Stimulated activated CD4-positive, alpha-beta T cell treated with anti-CD3 and anti-CD28 coated beads, Interleukin-15, amount 100 ng/mL, for 1 hour (primary cell): ENCODE measurements at regions not wholly inside any gene's neighbourhood (a gene's known extent, or its start where the extent isn't known, plus 50 kb on each side); places are given as distances from the start of the nearest gene placed in this dataset.

Experiments used
- DNase-seq, 2 donors: peaks; one replicate each; pipeline ENCODE4 v3.0.0-alpha.2; 2020; ENCODE audit warnings: low read depth in 1 of 2, low spot score in 1 of 2

DNA sequence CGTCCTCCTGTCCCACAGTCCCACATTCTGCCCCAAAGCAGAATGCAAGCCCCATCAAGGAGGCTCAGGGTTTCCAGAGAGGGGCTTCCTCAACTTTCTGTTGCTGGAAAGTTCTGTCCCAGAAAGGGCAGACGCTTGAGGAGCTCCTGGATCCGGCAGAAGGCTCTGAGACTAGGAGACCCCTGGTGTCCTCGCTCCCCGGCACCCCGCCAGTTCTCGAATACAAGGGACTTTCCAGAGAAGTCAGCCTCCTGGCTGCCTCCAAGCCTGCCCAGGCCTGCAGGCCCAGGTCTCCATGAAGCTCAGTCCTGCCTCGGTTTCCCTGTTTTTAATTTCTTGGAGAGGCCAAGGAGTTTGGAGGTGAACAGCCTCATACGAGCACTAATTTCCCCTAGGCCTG is 150.4 kb downstream of the CEBPB start:
- no peak for DNase-seq

GRCh38 chr20:50341880-50342637 is 151.4 kb downstream of the CEBPB start:
- no peak for DNase-seq

GRCh38 chr20:50342638-50343102 is 152.0 kb downstream of the CEBPB start:
- DNase-seq, result no peak

- DNase-seq, result no peak
These were observed 152.5 kb downstream of the CEBPB start for GRCh38 chr20:50343125-50343489.

DNA sequence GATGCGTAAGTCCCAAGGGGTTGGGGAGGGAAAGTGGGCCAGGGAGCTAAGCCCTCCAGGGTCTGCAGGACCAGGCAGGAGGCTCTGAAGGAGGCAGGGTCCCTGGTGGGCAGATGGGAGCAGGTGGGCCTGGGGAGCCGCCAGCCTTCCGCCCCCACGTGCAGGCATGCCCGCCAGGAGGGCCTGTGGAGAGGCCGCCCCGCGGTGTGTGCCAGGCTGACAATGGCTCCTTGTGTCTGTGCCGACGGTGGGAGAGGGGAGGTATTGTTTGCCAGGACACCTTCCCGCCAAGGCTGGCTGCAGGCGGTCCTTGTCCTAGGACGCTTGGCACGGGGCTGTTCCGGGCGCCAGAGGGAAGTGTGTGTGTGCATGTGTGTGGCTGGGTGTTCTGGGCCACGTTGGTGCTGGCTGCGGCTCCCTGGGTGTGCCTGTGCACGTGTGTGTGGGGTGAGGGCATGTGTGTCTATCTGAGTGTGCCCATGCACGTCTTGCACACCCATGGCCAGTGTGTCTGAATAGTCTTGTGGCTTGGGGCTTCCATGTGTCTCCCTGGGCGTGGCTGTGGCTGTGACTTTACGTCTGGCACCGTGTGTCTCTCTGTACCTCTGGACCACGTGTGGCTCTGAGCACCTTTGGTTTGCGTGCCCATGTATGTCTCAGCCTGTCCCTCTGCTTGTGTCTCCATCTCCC is 153.0 kb downstream of the CEBPB start:
- no peak for DNase-seq

- no peak for DNase-seq
These were observed 153.8 kb downstream of the CEBPB start for GRCh38 chr20:50344232-50345071.

GRCh38 chr20:50345712-50346373 is 155.2 kb downstream of the CEBPB start:
- no peak for DNase-seq

- DNase-seq, result no peak
These were observed 156.0 kb downstream of the CEBPB start for GRCh38 chr20:50346374-50347283.

- no peak for DNase-seq
These were observed 156.8 kb downstream of the CEBPB start for GRCh38 chr20:50347284-50348063.

GRCh38 chr20:50348096-50348495 is 157.5 kb downstream of the CEBPB start:
- no peak for DNase-seq

DNA sequence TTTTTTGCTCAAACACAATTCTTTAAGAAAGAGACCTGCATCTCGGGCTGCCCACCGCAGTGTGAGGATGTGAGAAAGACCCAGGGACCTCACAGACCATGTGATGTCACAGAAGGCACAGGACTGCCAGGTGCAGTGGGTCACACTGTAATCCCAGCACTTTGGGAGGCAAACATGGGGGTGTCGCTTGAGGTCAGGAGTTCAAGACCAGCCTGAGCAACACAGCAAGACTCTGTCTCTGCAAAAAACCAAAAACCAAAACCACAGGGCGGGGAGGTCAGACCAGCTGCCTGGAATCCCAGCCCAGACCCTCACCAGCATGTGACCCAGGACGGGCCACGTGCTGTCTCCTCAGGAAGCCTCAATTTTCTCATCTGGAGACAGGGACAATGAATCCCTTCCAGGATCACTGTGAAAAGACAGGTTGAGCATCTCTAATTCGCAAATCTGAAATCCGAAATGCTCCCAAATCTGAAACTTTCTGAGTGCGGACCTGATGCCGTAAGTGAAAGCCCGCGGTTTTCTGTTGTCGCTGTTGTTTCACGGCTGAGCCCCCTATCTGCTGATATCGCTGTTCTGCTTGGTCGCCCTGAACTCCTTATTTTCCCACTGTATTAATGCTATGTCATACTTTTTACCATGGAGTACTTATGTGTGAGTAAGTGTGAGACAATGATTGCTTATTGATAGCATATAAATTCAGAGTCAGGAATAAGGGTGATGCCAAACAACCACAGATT is 159.5 kb upstream of the PTPN1 start:
- no peak for DNase-seq

GRCh38 chr20:50351541-50351940 is 158.6 kb upstream of the PTPN1 start:
- DNase-seq, result no peak

- DNase-seq, result no peak
These were observed 156.8 kb upstream of the PTPN1 start for GRCh38 chr20:50353289-50353961.

GRCh38 chr20:50354721-50355589 is 155.2 kb upstream of the PTPN1 start:
- no peak for DNase-seq

DNA sequence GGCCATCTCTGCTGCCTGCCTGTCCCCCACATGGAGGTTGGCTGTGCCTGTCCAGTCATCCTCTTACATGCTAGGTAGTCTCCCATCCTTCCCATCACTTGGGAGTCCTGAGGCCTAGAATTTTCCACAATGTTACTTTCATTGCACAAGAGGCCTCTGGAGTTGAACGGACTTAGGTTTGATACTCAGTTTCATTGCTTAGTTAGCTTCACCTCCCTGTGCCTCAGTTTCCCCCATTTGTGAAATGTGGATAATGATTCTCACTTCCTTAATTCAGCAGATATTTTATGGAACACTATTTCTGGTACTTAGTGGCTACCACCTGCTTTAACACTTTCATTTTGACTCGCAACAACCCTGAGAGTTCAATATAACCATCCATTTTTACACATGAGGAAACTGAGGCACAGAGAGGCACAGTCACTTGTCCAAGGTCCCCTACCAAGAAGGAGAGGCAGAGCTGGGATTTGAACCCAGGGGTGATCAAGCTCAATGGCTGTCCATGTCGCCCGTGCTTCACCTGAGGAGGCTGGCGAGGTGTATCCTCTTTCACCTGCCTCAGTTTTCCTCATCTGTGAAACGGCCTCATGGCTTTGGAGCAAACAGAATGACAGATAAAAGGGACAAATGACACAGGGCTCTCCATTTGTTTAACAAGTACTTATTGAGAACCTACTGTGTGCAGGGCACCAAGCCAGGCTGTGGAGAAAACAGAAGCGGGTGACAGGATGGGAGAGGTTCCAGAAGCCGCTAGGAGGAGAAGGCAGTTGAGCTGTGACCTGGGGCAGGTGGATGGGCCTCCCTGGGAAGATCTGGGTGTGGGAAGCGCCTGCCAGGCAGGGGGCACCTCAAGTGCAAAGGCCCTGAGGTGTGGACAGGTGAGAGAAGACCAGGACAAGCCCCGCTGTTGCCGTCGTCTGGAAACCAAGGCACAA is 154.3 kb upstream of the PTPN1 start:
- no peak for DNase-seq

GRCh38 chr20:50356525-50356885 is 153.7 kb upstream of the PTPN1 start:
- DNase-seq, result no peak
